ENCODE measurements at regions not wholly inside any gene's neighbourhood (a gene's known extent, or its start where the extent isn't known, plus 50 kb on each side); places are given as distances from the start of the nearest gene placed in this dataset.

DNA sequence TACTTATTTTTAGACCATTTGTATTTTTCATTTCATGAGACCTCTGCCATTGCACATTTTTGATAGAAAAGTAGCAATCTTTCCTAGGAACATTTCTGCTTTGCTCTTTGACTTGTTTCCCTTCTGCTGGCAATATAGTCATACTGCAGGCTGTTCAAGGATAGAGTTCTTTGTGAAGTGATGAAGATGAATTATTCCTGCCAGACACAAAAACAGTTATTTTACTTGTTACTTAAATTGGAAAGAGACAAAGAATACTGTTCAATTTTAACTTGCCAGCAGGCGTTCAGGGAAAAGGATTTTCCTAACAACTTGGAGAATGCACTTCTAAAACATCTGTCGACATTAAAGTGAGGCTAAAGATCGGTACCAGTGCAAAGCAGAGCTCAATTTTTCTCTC is 251.7 kb upstream of the ACTBL2 start:
- Histone ChIP-seq H3K27ac (peak overlapping the region in 1 of 10 donors; percentile 46), H3K4me1 (peaks cover 0 to 22% (median 5%) of the 10 kb centered on the region in 9 donors), H3K9me3 (no peaks in the 10 kb centered on the region), H3K4me3 (no peak overlapping the region), H3K36me3 (no peaks in the 10 kb centered on the region), H3K27me3 (no peaks in the 10 kb centered on the region)
- DNase-seq (no peak), ATAC-seq (no peak)
- 72 to 77% methylated on average over 3 of the region's 3 CpGs for WGBS, 2 donors
- TF ChIP-seq, protein P1, sequence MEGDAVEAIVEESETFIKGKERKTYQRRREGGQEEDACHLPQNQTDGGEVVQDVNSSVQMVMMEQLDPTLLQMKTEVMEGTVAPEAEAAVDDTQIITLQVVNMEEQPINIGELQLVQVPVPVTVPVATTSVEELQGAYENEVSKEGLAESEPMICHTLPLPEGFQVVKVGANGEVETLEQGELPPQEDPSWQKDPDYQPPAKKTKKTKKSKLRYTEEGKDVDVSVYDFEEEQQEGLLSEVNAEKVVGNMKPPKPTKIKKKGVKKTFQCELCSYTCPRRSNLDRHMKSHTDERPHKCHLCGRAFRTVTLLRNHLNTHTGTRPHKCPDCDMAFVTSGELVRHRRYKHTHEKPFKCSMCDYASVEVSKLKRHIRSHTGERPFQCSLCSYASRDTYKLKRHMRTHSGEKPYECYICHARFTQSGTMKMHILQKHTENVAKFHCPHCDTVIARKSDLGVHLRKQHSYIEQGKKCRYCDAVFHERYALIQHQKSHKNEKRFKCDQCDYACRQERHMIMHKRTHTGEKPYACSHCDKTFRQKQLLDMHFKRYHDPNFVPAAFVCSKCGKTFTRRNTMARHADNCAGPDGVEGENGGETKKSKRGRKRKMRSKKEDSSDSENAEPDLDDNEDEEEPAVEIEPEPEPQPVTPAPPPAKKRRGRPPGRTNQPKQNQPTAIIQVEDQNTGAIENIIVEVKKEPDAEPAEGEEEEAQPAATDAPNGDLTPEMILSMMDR (IDR thresholded peaks at IDR 0.05) = no peak
- intact Hi-C loops (cut with DNase I) = no loop called here

DNA sequence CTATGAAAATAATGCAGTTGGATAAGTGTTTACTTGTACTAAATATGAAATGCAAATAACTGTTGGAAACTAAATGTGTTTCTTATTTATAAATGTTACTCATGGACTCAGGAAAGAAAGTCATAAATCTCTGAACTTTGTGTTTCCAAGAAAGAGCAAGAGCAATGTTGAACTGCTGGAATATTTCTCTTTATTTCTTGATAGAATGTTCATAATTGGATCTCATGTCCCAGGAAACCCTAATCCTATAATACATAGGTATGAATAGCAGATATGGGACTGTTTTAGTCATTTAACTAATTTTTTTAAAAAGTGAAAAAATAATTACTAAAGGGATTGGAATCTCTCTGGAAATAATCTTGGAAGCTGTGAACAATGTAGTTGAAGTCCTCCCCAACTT is 245.0 kb upstream of the ACTBL2 start:
- Histone ChIP-seq H3K9me3 (peaks cover 0 to 15% (median 6%) of the 10 kb centered on the region in 11 donors), H3K36me3 (no peaks in the 10 kb centered on the region), H3K4me3 (no peak overlapping the region), H3K27me3 (no peaks in the 10 kb centered on the region), H3K27ac (no peak overlapping the region), H3K4me1 (no peaks in the 10 kb centered on the region)
- intact Hi-C loops (cut with DNase I) = no loop called here
- ATAC-seq = no peak
- DNase-seq = no peak
- TF ChIP-seq, protein P1 (IDR thresholded peaks at IDR 0.05) = no peak

DNA sequence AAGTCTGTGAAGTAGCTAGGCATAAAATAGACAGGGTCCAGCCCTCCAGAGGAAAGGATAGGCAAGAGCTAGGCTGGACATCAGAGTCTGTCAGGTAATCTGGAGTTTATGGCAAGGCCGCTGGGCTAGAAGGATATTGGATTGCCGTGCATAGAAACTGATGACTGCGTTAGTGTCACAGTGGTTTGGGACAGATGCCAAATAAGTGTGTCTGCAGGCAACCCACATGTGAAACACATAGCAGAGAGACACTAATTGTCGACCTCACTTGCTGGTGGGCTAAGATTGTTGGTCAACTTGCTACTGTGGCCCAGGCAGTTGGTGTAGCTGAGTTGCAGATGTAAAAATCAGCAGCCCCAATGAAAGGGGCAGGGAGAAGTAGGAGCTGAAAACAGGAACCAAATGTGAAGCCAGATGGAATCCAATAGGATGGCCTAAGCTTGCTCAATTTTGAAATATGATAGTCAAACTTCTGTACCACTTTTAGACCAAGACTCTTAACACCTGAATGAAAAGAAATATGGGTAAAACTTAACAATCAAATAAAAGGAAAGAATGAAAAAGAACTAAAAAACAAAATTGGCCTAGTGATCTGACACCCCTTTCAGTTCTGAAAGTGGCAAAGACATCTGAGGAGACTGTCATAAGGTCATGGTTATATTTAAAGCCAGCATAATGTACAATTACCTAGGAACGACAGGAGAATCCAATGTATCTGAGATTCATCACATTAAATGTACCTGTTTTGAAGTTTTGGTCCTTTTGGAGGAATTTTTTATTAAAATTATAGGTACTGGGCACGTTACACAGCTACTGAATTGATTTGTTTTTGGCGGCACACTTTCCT is 243.3 kb upstream of the ACTBL2 start:
- Histone ChIP-seq H3K4me1 (no peaks in the 10 kb centered on the region), H3K27me3 (no peaks in the 10 kb centered on the region), H3K4me3 (no peak overlapping the region), H3K9me3 (peaks cover 0 to 15% (median 6%) of the 10 kb centered on the region in 11 donors), H3K27ac (no peak overlapping the region), H3K36me3 (no peaks in the 10 kb centered on the region)
- 84 to 87% methylated on average over 7 of the region's 7 CpGs for WGBS, 2 donors
- TF ChIP-seq, protein P1 (IDR thresholded peaks at IDR 0.05) = no peak
- intact Hi-C loops (cut with DNase I) = no loop called here
- no peak for DNase-seq
- no peak for ATAC-seq

DNA sequence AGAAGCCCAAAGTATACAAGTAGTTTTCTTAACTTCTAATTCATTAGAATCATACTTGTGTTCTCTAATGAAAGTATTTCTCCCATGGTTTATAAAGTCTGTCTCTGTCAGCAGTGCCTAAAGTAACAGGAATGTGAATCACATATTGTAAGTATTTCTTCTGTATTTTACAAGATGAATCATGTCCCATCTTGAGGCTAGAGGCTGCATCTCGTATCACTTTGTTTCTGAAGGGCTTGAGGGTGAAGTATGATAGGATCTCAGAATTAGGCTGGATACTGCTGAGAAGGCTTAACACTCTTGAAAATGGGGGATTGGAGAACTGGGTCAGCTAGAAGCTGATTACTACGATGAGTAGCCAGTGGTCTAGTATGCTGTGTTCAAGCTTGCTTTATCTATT is 242.2 kb upstream of the ACTBL2 start:
- WGBS, 2 donors = 85 to 88% methylated on average over 2 of the region's 2 CpGs

More for the DNA sequence above, 242.2 kb upstream of the ACTBL2 start:
- H3K9me3 ChIP-seq = peaks cover 0 to 15% (median 6%) of the 10 kb centered on the region in 11 donors
- TF ChIP-seq, protein P1 (IDR thresholded peaks at IDR 0.05) = no peak
- no peak for ATAC-seq
- no peaks in the 10 kb centered on the region for H3K27me3 ChIP-seq
- no peaks in the 10 kb centered on the region for H3K4me1 ChIP-seq
- no peak for DNase-seq
- intact Hi-C loops (cut with DNase I) = no loop called here
- H3K27ac ChIP-seq = no peak overlapping the region
- no peaks in the 10 kb centered on the region for H3K36me3 ChIP-seq
- H3K4me3 ChIP-seq = no peak overlapping the region
